Putamen (tissue), 1 donor: ENCODE measurements at regions not wholly inside any gene's neighbourhood (a gene's known extent, or its start where the extent isn't known, plus 50 kb on each side); places are given as distances from the start of the nearest gene placed in this dataset.

ENCODE experiments used
- DNase-seq: peaks from one replicate; pipeline ENCODE4 v3.0.0-alpha.2; 2016; ENCODE audit warnings: low spot score

GRCh38 chr2:196399096-196399495, 227.7 kb upstream of the STK17B start:
- no peak for DNase-seq

GRCh38 chr2:196399722-196400691, 228.6 kb upstream of the STK17B start:
- DNase-seq: peak; percentile 77

- DNase-seq: no peak
Observed at GRCh38 chr2:196403471-196403870, 232.1 kb upstream of the STK17B start.

- no peak for DNase-seq
Observed at GRCh38 chr2:196404276-196404675, 232.9 kb upstream of the STK17B start.

- no peak for DNase-seq
Observed at GRCh38 chr2:196407675-196408264, 231.7 kb upstream of the CCDC150 start.

GRCh38 chr2:196409376-196409775, 230.1 kb upstream of the CCDC150 start:
- no peak for DNase-seq

- no peak for DNase-seq
Observed at GRCh38 chr2:196410008-196410407, 229.5 kb upstream of the CCDC150 start.

GRCh38 chr2:196413821-196414274, 225.7 kb upstream of the CCDC150 start:
- DNase-seq: peak; percentile 19

- no peak for DNase-seq
Observed at GRCh38 chr2:196415384-196415783, 224.1 kb upstream of the CCDC150 start.

- no peak for DNase-seq
Observed at GRCh38 chr2:196420143-196420542, 219.4 kb upstream of the CCDC150 start.

- DNase-seq: no peak
Observed at GRCh38 chr2:196421880-196422279, 217.6 kb upstream of the CCDC150 start.

- DNase-seq: no peak
Observed at GRCh38 chr2:196422361-196422760, 217.2 kb upstream of the CCDC150 start.

- no peak for DNase-seq
Observed at GRCh38 chr2:196426122-196426521, 213.4 kb upstream of the CCDC150 start.

- DNase-seq: no peak
Observed at GRCh38 chr2:196427986-196428634, 211.4 kb upstream of the CCDC150 start.

GRCh38 chr2:196431076-196431475, 208.4 kb upstream of the CCDC150 start:
- no peak for DNase-seq

GRCh38 chr2:196431957-196432356, 207.6 kb upstream of the CCDC150 start:
- DNase-seq: no peak

GRCh38 chr2:196433116-196433515, 206.4 kb upstream of the CCDC150 start:
- no peak for DNase-seq

GRCh38 chr2:196434217-196434616, 205.3 kb upstream of the CCDC150 start:
- DNase-seq: no peak

- no peak for DNase-seq
Observed at GRCh38 chr2:196435189-196435588, 204.3 kb upstream of the CCDC150 start.

GRCh38 chr2:196437626-196438025, 201.9 kb upstream of the CCDC150 start:
- no peak for DNase-seq

GRCh38 chr2:196439760-196440159, 199.8 kb upstream of the CCDC150 start:
- DNase-seq: no peak

GRCh38 chr2:196440413-196440812, 199.1 kb upstream of the CCDC150 start:
- no peak for DNase-seq

GRCh38 chr2:196441527-196441926, 198.0 kb upstream of the CCDC150 start:
- no peak for DNase-seq
